AG09309 (cell line): ENCODE measurements at regions not wholly inside any gene's neighbourhood (a gene's known extent, or its start where the extent isn't known, plus 50 kb on each side); places are given as distances from the start of the nearest gene placed in this dataset.

Experiments
- DNase-seq: peaks from one replicate; pipeline ENCODE4 v3.0.0-alpha.2; 2010; ENCODE audit warnings: low read depth
- H3K4me3 ChIP-seq: 2 replicates; pipeline ENCODE4 v1.5.1; 2011; ENCODE audit warnings: mild to moderate bottlenecking, low read depth, low read length, moderate library complexity; ENCODE audit not compliant: control insufficient read depth
- CTCF ChIP-seq: IDR thresholded peaks from 2 replicates; pipeline ENCODE4 v1.5.1; 2011; ENCODE audit warnings: mild to moderate bottlenecking, low read depth, low read length, inconsistent platforms; ENCODE audit not compliant: insufficient read depth, control insufficient read depth; ENCODE audit errors: missing control alignments

DNA sequence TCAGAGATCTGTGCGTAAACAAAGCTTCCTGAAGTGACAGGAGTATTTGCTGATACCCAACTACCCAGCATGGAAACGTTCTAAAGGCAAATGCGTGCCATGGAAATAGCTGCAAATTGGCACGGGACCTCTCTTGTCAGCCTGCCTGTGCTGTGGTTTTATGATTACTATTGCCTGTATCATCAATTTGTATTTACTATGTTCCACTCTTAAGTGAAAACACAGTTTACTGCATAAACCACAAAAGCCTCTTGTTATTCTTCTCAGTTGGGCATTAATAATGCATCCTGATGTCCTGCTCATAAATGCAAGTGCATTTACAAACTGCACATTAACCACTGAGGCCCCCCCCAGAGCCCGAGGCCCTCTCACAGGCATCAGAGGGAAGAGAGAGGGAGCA is 196.6 kb upstream of the SLC35G4 start:
- peak; percentile 16 for DNase-seq
- no peak overlapping the region for H3K4me3 ChIP-seq
- no peak for TF ChIP-seq CTCF

- TF ChIP-seq CTCF: no peak
- no peak overlapping the region for H3K4me3 ChIP-seq
- peak; percentile 46 for DNase-seq
Observed at GRCh38 chr18:11411048-11411447, 198.3 kb upstream of the SLC35G4 start.

DNA sequence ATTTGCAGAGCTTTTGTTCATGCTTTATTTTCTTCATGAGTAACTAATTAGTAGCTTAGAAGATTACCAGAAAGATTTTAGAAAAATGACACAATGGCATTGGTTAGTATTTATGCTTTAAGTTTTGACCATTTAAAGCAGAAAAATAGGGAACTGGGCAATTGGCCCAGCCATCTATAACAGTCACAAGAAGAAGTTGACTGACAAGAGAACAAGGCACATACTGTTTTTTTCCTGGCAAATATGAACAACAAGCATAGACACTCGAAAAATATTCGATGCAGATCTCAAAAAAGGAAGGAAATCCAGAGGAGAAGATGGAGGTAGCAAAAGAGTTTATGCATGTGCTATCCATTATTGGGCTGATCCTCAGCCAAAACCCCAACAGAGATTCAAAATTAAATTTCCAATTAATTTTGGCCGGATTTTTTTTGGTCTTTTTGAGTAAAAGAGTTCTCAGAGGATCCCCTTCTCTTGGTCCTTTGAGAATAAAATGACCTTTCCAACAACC is 200.8 kb upstream of the SLC35G4 start:
- TF ChIP-seq CTCF: no peak
- no peak for DNase-seq
- no peak overlapping the region for H3K4me3 ChIP-seq

GRCh38 chr18:11407940-11408339 is 201.5 kb upstream of the SLC35G4 start:
- no peak for DNase-seq
- no peak overlapping the region for H3K4me3 ChIP-seq
- TF ChIP-seq CTCF: no peak

DNA sequence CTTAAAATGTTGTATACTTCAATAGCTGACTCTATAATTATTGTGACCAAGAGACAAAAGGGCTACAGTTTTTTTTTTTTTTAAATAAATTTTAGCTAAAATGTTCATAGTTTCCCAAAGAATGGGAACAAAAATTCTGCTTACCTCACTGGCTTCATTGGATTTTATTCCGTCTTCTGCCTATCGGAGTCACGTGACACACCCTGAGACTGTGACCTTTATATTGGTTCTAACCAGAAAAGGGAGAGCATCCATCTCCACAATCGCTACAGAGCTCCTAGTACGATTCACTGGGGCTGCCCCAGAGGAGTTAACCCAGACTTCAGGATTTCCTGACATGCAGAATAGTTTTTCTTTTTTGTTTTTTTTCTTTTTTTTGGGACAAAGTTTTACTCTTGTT is 203.6 kb upstream of the SLC35G4 start:
- no peak for TF ChIP-seq CTCF
- no peak for DNase-seq
- no peak overlapping the region for H3K4me3 ChIP-seq

DNA sequence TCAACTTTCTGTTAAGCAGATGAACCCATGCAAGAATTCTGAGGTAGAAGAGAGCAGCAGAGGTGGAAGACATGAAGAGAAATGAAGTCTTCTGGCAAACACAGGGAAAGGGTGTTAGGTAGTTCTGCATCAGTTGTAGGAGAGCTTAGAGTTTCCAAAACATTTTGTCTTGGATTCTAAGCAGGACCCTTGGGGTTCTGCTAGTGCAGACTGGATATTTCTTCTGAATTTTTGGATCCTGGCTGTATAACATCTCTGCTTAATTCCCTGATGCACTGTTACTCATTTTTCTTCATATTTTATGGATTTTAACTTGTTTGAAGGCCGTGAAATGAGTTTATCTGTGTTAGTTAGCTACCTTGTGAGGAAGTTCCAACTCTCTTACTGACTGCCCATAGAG is 208.7 kb upstream of the SLC35G4 start:
- no peak for TF ChIP-seq CTCF

GRCh38 chr18:11398625-11399024 is 210.8 kb upstream of the SLC35G4 start:
- TF ChIP-seq CTCF: no peak
- no peak overlapping the region for H3K4me3 ChIP-seq
- no peak for DNase-seq

More for the DNA sequence above, 208.7 kb upstream of the SLC35G4 start:
- H3K4me3 ChIP-seq: no peak overlapping the region
- no peak for DNase-seq
